HG03025 (cell line): ENCODE measurements at regions not wholly inside any gene's neighbourhood (a gene's known extent, or its start where the extent isn't known, plus 50 kb on each side); places are given as distances from the start of the nearest gene placed in this dataset.

ENCODE experiments used
- ATAC-seq: cut with Tn5 transposase; IDR thresholded peaks from one replicate; pipeline ENCODE4 v1.9.1; 2021; ENCODE audit warnings: mild to moderate bottlenecking, moderate library complexity; ENCODE audit not compliant: unreplicated experiment, low FRiP score

GRCh38 chr21:22955559-22955958 lies 1957.3 kb downstream of the NCAM2 start:
- ATAC-seq = no peak

GRCh38 chr21:22961258-22961657 lies 1963.0 kb downstream of the NCAM2 start:
- no peak for ATAC-seq

GRCh38 chr21:22965455-22966135 lies 1967.4 kb downstream of the NCAM2 start:
- no peak for ATAC-seq

- ATAC-seq = no peak
Measured at GRCh38 chr21:22981819-22982218, 1983.6 kb downstream of the NCAM2 start.

- ATAC-seq = no peak
Measured at GRCh38 chr21:22993144-22993543, 1994.9 kb downstream of the NCAM2 start.

GRCh38 chr21:22993822-22994574 lies 1995.8 kb downstream of the NCAM2 start:
- no peak for ATAC-seq

GRCh38 chr21:23003951-23004350 lies 2005.7 kb downstream of the NCAM2 start:
- no peak for ATAC-seq

- ATAC-seq = no peak
Measured at GRCh38 chr21:23008601-23009202, 2010.5 kb downstream of the NCAM2 start.

GRCh38 chr21:23009360-23009759 lies 2011.2 kb downstream of the NCAM2 start:
- no peak for ATAC-seq

GRCh38 chr21:23014021-23014420 lies 2015.8 kb downstream of the NCAM2 start:
- no peak for ATAC-seq

- ATAC-seq = no peak
Measured at GRCh38 chr21:23016617-23017016, 2018.4 kb downstream of the NCAM2 start.

GRCh38 chr21:23017989-23018388 lies 2019.8 kb downstream of the NCAM2 start:
- ATAC-seq = no peak

- ATAC-seq = no peak
Measured at GRCh38 chr21:23020969-23021368, 2022.8 kb downstream of the NCAM2 start.

GRCh38 chr21:23021481-23021880 lies 2023.3 kb downstream of the NCAM2 start:
- no peak for ATAC-seq

GRCh38 chr21:23026878-23027277 lies 2028.7 kb downstream of the NCAM2 start:
- ATAC-seq = no peak

- ATAC-seq = no peak
Measured at GRCh38 chr21:23039846-23040245, 2041.6 kb downstream of the NCAM2 start.

- ATAC-seq = no peak
Measured at GRCh38 chr21:23045955-23046354, 2047.7 kb downstream of the NCAM2 start.

- no peak for ATAC-seq
Measured at GRCh38 chr21:23067672-23068071, 2069.5 kb downstream of the NCAM2 start.

- ATAC-seq = no peak
Measured at GRCh38 chr21:23083242-23083641, 2085.0 kb downstream of the NCAM2 start.

GRCh38 chr21:23093259-23093658 lies 2095.1 kb downstream of the NCAM2 start:
- ATAC-seq = no peak

GRCh38 chr21:23099185-23099584 lies 2101.0 kb downstream of the NCAM2 start:
- no peak for ATAC-seq

GRCh38 chr21:23101111-23101510 lies 2102.9 kb downstream of the NCAM2 start:
- ATAC-seq = no peak
